GM23338 (cell line): ENCODE measurements at regions not wholly inside any gene's neighbourhood (a gene's known extent, or its start where the extent isn't known, plus 50 kb on each side); places are given as distances from the start of the nearest gene placed in this dataset.

Experiments used
- ATAC-seq: fragments of 200-7000 bp; cut with Tn5 transposase; 3 replicates; pipeline ENCODE4 v1.9.1; 2020
- DNase-seq: peaks from one replicate; pipeline ENCODE4 v3.0.0-alpha.2; 2015; ENCODE audit warnings: low spot score
- H2AFZ ChIP-seq: fragments of 200-600 bp; sonication (generic); 2 replicates; pipeline ENCODE4 v1.8.0; 2016; ENCODE audit warnings: antibody characterized with exemption, mild to moderate bottlenecking, moderate library complexity
- H3F3A ChIP-seq: fragments of 200-600 bp; sonication (generic); replicated peaks from 2 replicates; pipeline ENCODE4 v1.8.0; 2017; ENCODE audit warnings: antibody characterized with exemption, mixed run types, low read depth
- H3K27ac ChIP-seq: fragments of 200-600 bp; sonication (generic); 2 replicates; pipeline ENCODE4 v1.6.1; 2016; ENCODE audit warnings: low read depth
- H3K27me3 ChIP-seq: fragments of 200-600 bp; sonication (generic); 2 replicates; pipeline ENCODE4 v1.8.0; 2016; ENCODE audit warnings: mild to moderate bottlenecking, mixed run types, moderate library complexity; ENCODE audit not compliant: insufficient read depth
- H3K36me3 ChIP-seq: fragments of 200-600 bp; sonication (generic); 2 replicates; pipeline ENCODE4 v1.8.0; 2016; ENCODE audit warnings: mild to moderate bottlenecking; ENCODE audit not compliant: insufficient read depth
- H3K4me1 ChIP-seq: fragments of 200-600 bp; sonication (generic); 2 replicates; pipeline ENCODE4 v1.8.0; 2016; ENCODE audit warnings: mild to moderate bottlenecking, moderate library complexity; ENCODE audit not compliant: insufficient read depth
- H3K4me2 ChIP-seq: fragments of 200-600 bp; sonication (generic); 2 replicates; pipeline ENCODE4 v1.7.1; 2017; ENCODE audit warnings: mixed run types
- H3K4me3 ChIP-seq: fragments of 200-600 bp; sonication (generic); 2 replicates; pipeline ENCODE4 v1.6.1; 2016; ENCODE audit warnings: mixed run types
- H3K79me2 ChIP-seq: fragments of 200-600 bp; sonication (generic); replicated peaks from 2 replicates; pipeline ENCODE4 v1.8.0; 2017; ENCODE audit warnings: mild to moderate bottlenecking; ENCODE audit not compliant: insufficient read depth
- H3K9me2 ChIP-seq: fragments of 200-600 bp; sonication (generic); 2 replicates; pipeline ENCODE4 v1.8.0; 2017; ENCODE audit not compliant: insufficient read depth
- H4K20me1 ChIP-seq: fragments of 200-600 bp; sonication (generic); replicated peaks from 2 replicates; pipeline ENCODE4 v1.8.0; 2017; ENCODE audit warnings: mild to moderate bottlenecking; ENCODE audit not compliant: insufficient read depth
- H3K27ac Mint-ChIP-seq: 2 replicates; pipeline ENCODE4 v1.8.0; 2020; ENCODE audit warnings: inconsistent platforms, mild to moderate bottlenecking, moderate library complexity, mixed read lengths
- H3K27me3 Mint-ChIP-seq: 3 replicates; pipeline ENCODE4 v1.8.0; 2022; ENCODE audit warnings: low read depth, mild to moderate bottlenecking, moderate library complexity, mixed read lengths, inconsistent platforms; ENCODE audit not compliant: insufficient read depth, poor library complexity
- H3K36me3 Mint-ChIP-seq: 3 replicates; pipeline ENCODE4 v1.8.0; 2021; ENCODE audit warnings: low read depth, mild to moderate bottlenecking, inconsistent platforms, moderate library complexity, mixed read lengths
- H3K4me1 Mint-ChIP-seq: 3 replicates; pipeline ENCODE4 v1.8.0; 2020; ENCODE audit warnings: mild to moderate bottlenecking, inconsistent platforms, mixed read lengths
- H3K4me3 Mint-ChIP-seq: 3 replicates; pipeline ENCODE4 v1.8.0; 2021; ENCODE audit warnings: moderate library complexity, mild to moderate bottlenecking, inconsistent platforms, mixed read lengths
- H3K9me3 Mint-ChIP-seq: 3 replicates; pipeline ENCODE4 v1.8.0; 2020; ENCODE audit warnings: moderate library complexity, mild to moderate bottlenecking, inconsistent platforms, mixed read lengths
- CREB1 ChIP-seq: fragments of 250-450 bp; sonication (Bioruptor Pico); IDR thresholded peaks from 2 replicates; pipeline ENCODE4 v1.5.0; 2020; ENCODE audit warnings: low read depth, mild to moderate bottlenecking, moderate library complexity
- EZH2 ChIP-seq: fragments of 200-600 bp; sonication (generic); IDR thresholded peaks from one replicate; pipeline ENCODE4 v1.8.0; 2017; ENCODE audit warnings: antibody characterized with exemption, mild to moderate bottlenecking, low read depth; ENCODE audit not compliant: unreplicated experiment
- EZH2phosphoT487 ChIP-seq: fragments of 200-600 bp; sonication (generic); IDR thresholded peaks from one replicate; pipeline ENCODE4 v1.8.1; 2018; ENCODE audit warnings: antibody characterized with exemption; ENCODE audit not compliant: unreplicated experiment
- JUNB ChIP-seq: IDR thresholded peaks from one replicate; pipeline ENCODE4 v1.6.1; 2016; ENCODE audit warnings: antibody characterized with exemption; ENCODE audit not compliant: unreplicated experiment
- NANOG ChIP-seq: IDR thresholded peaks from 2 replicates; pipeline ENCODE4 v1.6.1; 2016; ENCODE audit warnings: antibody characterized with exemption, borderline replicate concordance
- POLR2AphosphoS5 ChIP-seq: IDR thresholded peaks from 2 replicates; pipeline ENCODE4 v1.6.1; 2016; ENCODE audit warnings: antibody characterized with exemption, low read depth
- STAT1 ChIP-seq: IDR thresholded peaks from one replicate; pipeline ENCODE4 v1.6.1; 2016; ENCODE audit warnings: antibody characterized with exemption; ENCODE audit not compliant: unreplicated experiment
- ZNF114 ChIP-seq: fragments of 250-450 bp; sonication (Bioruptor Pico); IDR thresholded peaks from 2 replicates; pipeline ENCODE4 v1.5.0; 2020; ENCODE audit warnings: mild to moderate bottlenecking, moderate library complexity
- ZNF331 ChIP-seq: fragments of 250-450 bp; sonication (Bioruptor Pico); IDR thresholded peaks from 2 replicates; pipeline ENCODE4 v1.5.0; 2020; ENCODE audit warnings: low read depth, mild to moderate bottlenecking, moderate library complexity
- TF ChIP-seq, protein P1 (sequence below): IDR thresholded peaks from 2 replicates; pipeline ENCODE4 v1.6.1; 2016; ENCODE audit warnings: antibody characterized with exemption
- TF ChIP-seq, protein P2 (sequence below): fragments of 250-450 bp; sonication (Bioruptor Pico); IDR thresholded peaks from 2 replicates; pipeline ENCODE4 v1.5.0; 2020; ENCODE audit warnings: mild to moderate bottlenecking, moderate library complexity
- TF ChIP-seq, protein P3 (sequence below): IDR thresholded peaks from one replicate; pipeline ENCODE4 v1.6.1; 2018; ENCODE audit warnings: antibody characterized with exemption; ENCODE audit not compliant: unreplicated experiment
- TF ChIP-seq, protein P4 (sequence below), 2 experiments: fragments of 200-600 bp in 1 of 2; sonication (generic) in 1 of 2; conservative IDR thresholded peaks; 2 replicates each; pipeline versions ENCODE4 v1.5.1 to v1.6.1; 2016 to 2017; ENCODE audit warnings: antibody characterized with exemption in 2 of 2, low read depth in 2 of 2, mild to moderate bottlenecking in 2 of 2, moderate library complexity in 1 of 2

DNA sequence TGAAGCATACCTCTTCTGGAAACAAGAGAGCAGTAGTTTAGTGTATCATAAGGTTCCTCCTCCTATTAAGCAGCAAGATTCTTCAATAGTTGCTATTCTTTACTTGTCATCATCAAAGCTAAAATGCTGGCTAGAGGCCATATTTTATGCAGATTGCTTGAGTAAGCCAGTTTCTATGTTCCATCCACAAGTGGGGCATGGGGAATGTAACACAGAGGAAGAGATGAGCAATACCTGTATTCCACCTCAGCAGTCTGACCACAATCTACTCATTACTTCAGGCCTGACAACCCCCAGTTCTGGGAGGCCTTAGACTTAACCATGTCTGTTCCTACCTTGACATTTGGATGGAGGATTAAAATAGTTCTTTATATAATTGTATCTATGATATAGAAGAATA is 423.6 kb downstream of the BTG1 start:
- ATAC-seq, result no peak
- TF ChIP-seq, protein P1, sequence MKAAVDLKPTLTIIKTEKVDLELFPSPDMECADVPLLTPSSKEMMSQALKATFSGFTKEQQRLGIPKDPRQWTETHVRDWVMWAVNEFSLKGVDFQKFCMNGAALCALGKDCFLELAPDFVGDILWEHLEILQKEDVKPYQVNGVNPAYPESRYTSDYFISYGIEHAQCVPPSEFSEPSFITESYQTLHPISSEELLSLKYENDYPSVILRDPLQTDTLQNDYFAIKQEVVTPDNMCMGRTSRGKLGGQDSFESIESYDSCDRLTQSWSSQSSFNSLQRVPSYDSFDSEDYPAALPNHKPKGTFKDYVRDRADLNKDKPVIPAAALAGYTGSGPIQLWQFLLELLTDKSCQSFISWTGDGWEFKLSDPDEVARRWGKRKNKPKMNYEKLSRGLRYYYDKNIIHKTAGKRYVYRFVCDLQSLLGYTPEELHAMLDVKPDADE, result no peak
- TF ChIP-seq, protein P2, sequence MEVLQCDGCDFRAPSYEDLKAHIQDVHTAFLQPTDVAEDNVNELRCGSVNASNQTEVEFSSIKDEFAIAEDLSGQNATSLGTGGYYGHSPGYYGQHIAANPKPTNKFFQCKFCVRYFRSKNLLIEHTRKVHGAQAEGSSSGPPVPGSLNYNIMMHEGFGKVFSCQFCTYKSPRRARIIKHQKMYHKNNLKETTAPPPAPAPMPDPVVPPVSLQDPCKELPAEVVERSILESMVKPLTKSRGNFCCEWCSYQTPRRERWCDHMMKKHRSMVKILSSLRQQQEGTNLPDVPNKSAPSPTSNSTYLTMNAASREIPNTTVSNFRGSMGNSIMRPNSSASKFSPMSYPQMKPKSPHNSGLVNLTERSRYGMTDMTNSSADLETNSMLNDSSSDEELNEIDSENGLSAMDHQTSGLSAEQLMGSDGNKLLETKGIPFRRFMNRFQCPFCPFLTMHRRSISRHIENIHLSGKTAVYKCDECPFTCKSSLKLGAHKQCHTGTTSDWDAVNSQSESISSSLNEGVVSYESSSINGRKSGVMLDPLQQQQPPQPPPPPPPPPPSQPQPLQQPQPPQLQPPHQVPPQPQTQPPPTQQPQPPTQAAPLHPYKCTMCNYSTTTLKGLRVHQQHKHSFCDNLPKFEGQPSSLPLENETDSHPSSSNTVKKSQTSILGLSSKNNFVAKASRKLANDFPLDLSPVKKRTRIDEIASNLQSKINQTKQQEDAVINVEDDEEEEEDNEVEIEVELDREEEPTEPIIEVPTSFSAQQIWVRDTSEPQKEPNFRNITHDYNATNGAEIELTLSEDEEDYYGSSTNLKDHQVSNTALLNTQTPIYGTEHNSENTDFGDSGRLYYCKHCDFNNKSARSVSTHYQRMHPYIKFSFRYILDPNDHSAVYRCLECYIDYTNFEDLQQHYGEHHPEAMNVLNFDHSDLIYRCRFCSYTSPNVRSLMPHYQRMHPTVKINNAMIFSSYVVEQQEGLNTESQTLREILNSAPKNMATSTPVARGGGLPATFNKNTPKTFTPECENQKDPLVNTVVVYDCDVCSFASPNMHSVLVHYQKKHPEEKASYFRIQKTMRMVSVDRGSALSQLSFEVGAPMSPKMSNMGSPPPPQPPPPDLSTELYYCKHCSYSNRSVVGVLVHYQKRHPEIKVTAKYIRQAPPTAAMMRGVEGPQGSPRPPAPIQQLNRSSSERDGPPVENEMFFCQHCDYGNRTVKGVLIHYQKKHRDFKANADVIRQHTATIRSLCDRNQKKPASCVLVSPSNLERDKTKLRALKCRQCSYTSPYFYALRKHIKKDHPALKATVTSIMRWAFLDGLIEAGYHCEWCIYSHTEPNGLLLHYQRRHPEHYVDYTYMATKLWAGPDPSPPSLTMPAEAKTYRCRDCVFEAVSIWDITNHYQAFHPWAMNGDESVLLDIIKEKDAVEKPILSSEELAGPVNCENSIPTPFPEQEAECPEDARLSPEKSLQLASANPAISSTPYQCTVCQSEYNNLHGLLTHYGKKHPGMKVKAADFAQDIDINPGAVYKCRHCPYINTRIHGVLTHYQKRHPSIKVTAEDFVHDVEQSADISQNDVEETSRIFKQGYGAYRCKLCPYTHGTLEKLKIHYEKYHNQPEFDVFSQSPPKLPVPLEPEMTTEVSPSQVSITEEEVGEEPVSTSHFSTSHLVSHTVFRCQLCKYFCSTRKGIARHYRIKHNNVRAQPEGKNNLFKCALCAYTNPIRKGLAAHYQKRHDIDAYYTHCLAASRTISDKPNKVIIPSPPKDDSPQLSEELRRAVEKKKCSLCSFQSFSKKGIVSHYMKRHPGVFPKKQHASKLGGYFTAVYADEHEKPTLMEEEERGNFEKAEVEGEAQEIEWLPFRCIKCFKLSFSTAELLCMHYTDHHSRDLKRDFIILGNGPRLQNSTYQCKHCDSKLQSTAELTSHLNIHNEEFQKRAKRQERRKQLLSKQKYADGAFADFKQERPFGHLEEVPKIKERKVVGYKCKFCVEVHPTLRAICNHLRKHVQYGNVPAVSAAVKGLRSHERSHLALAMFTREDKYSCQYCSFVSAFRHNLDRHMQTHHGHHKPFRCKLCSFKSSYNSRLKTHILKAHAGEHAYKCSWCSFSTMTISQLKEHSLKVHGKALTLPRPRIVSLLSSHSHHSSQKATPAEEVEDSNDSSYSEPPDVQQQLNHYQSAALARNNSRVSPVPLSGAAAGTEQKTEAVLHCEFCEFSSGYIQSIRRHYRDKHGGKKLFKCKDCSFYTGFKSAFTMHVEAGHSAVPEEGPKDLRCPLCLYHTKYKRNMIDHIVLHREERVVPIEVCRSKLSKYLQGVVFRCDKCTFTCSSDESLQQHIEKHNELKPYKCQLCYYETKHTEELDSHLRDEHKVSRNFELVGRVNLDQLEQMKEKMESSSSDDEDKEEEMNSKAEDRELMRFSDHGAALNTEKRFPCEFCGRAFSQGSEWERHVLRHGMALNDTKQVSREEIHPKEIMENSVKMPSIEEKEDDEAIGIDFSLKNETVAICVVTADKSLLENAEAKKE (CRISPR knock-in tag), result no peak
- no peak for TF ChIP-seq EZH2
- TF ChIP-seq, protein P3, sequence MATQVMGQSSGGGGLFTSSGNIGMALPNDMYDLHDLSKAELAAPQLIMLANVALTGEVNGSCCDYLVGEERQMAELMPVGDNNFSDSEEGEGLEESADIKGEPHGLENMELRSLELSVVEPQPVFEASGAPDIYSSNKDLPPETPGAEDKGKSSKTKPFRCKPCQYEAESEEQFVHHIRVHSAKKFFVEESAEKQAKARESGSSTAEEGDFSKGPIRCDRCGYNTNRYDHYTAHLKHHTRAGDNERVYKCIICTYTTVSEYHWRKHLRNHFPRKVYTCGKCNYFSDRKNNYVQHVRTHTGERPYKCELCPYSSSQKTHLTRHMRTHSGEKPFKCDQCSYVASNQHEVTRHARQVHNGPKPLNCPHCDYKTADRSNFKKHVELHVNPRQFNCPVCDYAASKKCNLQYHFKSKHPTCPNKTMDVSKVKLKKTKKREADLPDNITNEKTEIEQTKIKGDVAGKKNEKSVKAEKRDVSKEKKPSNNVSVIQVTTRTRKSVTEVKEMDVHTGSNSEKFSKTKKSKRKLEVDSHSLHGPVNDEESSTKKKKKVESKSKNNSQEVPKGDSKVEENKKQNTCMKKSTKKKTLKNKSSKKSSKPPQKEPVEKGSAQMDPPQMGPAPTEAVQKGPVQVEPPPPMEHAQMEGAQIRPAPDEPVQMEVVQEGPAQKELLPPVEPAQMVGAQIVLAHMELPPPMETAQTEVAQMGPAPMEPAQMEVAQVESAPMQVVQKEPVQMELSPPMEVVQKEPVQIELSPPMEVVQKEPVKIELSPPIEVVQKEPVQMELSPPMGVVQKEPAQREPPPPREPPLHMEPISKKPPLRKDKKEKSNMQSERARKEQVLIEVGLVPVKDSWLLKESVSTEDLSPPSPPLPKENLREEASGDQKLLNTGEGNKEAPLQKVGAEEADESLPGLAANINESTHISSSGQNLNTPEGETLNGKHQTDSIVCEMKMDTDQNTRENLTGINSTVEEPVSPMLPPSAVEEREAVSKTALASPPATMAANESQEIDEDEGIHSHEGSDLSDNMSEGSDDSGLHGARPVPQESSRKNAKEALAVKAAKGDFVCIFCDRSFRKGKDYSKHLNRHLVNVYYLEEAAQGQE, result no peak
- TF ChIP-seq EZH2phosphoT487, result no peak
- TF ChIP-seq, protein P4, sequence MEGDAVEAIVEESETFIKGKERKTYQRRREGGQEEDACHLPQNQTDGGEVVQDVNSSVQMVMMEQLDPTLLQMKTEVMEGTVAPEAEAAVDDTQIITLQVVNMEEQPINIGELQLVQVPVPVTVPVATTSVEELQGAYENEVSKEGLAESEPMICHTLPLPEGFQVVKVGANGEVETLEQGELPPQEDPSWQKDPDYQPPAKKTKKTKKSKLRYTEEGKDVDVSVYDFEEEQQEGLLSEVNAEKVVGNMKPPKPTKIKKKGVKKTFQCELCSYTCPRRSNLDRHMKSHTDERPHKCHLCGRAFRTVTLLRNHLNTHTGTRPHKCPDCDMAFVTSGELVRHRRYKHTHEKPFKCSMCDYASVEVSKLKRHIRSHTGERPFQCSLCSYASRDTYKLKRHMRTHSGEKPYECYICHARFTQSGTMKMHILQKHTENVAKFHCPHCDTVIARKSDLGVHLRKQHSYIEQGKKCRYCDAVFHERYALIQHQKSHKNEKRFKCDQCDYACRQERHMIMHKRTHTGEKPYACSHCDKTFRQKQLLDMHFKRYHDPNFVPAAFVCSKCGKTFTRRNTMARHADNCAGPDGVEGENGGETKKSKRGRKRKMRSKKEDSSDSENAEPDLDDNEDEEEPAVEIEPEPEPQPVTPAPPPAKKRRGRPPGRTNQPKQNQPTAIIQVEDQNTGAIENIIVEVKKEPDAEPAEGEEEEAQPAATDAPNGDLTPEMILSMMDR (conservative IDR thresholded peaks at IDR 0.05; ENCODE audit: low read depth in 2 of 2), result no peak
- no peak for TF ChIP-seq POLR2AphosphoS5
- TF ChIP-seq ZNF331 (CRISPR knock-in tag), result no peak
- TF ChIP-seq STAT1, result no peak
- no peak for TF ChIP-seq CREB1 (CRISPR knock-in tag)
- TF ChIP-seq JUNB, result no peak
- no peak for TF ChIP-seq ZNF114 (CRISPR knock-in tag)
- TF ChIP-seq NANOG, result no peak
- peaks cover 4% of the 10 kb centered on the region; the same call in 1 of the 2 replicates for H3K9me2 ChIP-seq

More for the DNA sequence above, 423.6 kb downstream of the BTG1 start:
- Histone ChIP-seq H3K27me3 (no peaks in the 10 kb centered on the region), H3K4me1 (no peaks in the 10 kb centered on the region), H3K79me2 (no peaks in the 10 kb centered on the region), H4K20me1 (no peaks in the 10 kb centered on the region), H3K36me3 (no peaks in the 10 kb centered on the region), H3K4me2 (no peak overlapping the region), H3K4me3 (no peak overlapping the region), H3F3A (no peaks in the 10 kb centered on the region), H3K27ac (no peak overlapping the region), H2AFZ (no peak overlapping the region)
- H3K4me3 Mint-ChIP-seq, result no peak overlapping the region
- no peaks in the 10 kb centered on the region for H3K36me3 Mint-ChIP-seq
- H3K27ac Mint-ChIP-seq, result no peak overlapping the region
- H3K27me3 Mint-ChIP-seq, result no peaks in the 10 kb centered on the region
- DNase-seq, result no peak
- no peaks in the 10 kb centered on the region for H3K4me1 Mint-ChIP-seq
- H3K9me3 Mint-ChIP-seq, result no peaks in the 10 kb centered on the region
